Lung microvascular endothelial cell (primary cell): ENCODE measurements at regions not wholly inside any gene's neighbourhood (a gene's known extent, or its start where the extent isn't known, plus 50 kb on each side); places are given as distances from the start of the nearest gene placed in this dataset.
A peak's percentile ranks its signal among the peaks of the same experiment; 100 is the strongest.

Experiments
- DNase-seq, 2 donors: peaks; one replicate each; pipeline versions ENCODE4 v3.0.0 to v3.0.0-alpha.2; 2010; ENCODE audit warnings: low read depth in 2 of 2

- no peak for DNase-seq
Measured at GRCh38 chr4:155268821-155269220, 60.4 kb downstream of the NPY2R start.

GRCh38 chr4:155270671-155271070 lies 62.2 kb downstream of the NPY2R start:
- DNase-seq, result no peak

DNA sequence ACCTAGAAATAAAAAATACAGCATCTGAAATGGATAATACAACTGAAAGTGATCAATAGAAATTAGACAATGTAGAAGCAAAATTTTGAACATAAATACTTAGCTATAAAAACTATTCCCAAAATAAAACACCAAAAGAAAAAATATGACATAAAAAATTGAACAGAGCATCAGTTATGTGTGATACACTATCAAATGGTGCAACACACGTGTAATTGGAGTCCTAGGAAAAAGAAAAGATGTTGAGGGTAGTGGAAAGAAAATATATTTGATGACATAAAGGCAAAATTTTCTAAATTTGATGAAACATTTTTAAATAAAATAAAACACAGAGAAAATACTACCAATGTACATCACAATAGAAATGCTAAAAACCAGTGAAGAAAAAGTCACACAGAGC lies 63.1 kb downstream of the NPY2R start:
- DNase-seq, result peak in 1 of 2 donors; percentile 10

GRCh38 chr4:155288999-155289398 lies 80.6 kb downstream of the NPY2R start:
- DNase-seq, result no peak
